Eye (tissue), 1 donor: ENCODE measurements at regions not wholly inside any gene's neighbourhood (a gene's known extent, or its start where the extent isn't known, plus 50 kb on each side); places are given as distances from the start of the nearest gene placed in this dataset.
"Not testable (repeated sequence)": the region's sequence is repeated elsewhere in the genome, so short reads cannot be mapped to it uniquely, and the experiment has no call there.

Source experiments
- DNase-seq: peaks from one replicate; pipeline ENCODE4 v3.0.0-alpha.2; 2015

- no peak for DNase-seq
Observed at GRCh38 chr5:162811071-162811470, 626.3 kb upstream of the CCNG1 start.

- no peak for DNase-seq
Observed at GRCh38 chr5:162816816-162817215, 620.6 kb upstream of the CCNG1 start.

- no peak for DNase-seq
Observed at GRCh38 chr5:162817364-162817763, 620.0 kb upstream of the CCNG1 start.

- not testable (repeated sequence) for DNase-seq
Observed at GRCh38 chr5:162821664-162822063, 615.7 kb upstream of the CCNG1 start.

- DNase-seq, result no peak
Observed at GRCh38 chr5:162824360-162824759, 613.0 kb upstream of the CCNG1 start.

GRCh38 chr5:162837155-162837554 lies 600.2 kb upstream of the CCNG1 start:
- DNase-seq, result no peak

- no peak for DNase-seq
Observed at GRCh38 chr5:162842727-162843126, 594.7 kb upstream of the CCNG1 start.

- DNase-seq, result peak; percentile 23
Observed at GRCh38 chr5:162852134-162852533, 585.3 kb upstream of the CCNG1 start.

- no peak for DNase-seq
Observed at GRCh38 chr5:162858770-162859169, 578.6 kb upstream of the CCNG1 start.

- DNase-seq, result no peak
Observed at GRCh38 chr5:162870966-162871365, 566.4 kb upstream of the CCNG1 start.

GRCh38 chr5:162882629-162883028 lies 554.8 kb upstream of the CCNG1 start:
- DNase-seq, result no peak

GRCh38 chr5:162886717-162887116 lies 550.7 kb upstream of the CCNG1 start:
- DNase-seq, result no peak

GRCh38 chr5:162888268-162888667 lies 549.1 kb upstream of the CCNG1 start:
- DNase-seq, result peak; percentile 28

GRCh38 chr5:162911873-162912272 lies 525.5 kb upstream of the CCNG1 start:
- DNase-seq, result no peak

- no peak for DNase-seq
Observed at GRCh38 chr5:162916368-162916767, 521.0 kb upstream of the CCNG1 start.

- no peak for DNase-seq
Observed at GRCh38 chr5:162929104-162929503, 508.3 kb upstream of the CCNG1 start.

GRCh38 chr5:162931501-162931900 lies 505.9 kb upstream of the CCNG1 start:
- DNase-seq, result no peak

GRCh38 chr5:162939991-162940390 lies 497.4 kb upstream of the CCNG1 start:
- no peak for DNase-seq

- no peak for DNase-seq
Observed at GRCh38 chr5:162948677-162949076, 488.7 kb upstream of the CCNG1 start.

- no peak for DNase-seq
Observed at GRCh38 chr5:162956570-162956969, 480.8 kb upstream of the CCNG1 start.

GRCh38 chr5:162964144-162964543 lies 473.3 kb upstream of the CCNG1 start:
- DNase-seq, result not testable (repeated sequence)

- no peak for DNase-seq
Observed at GRCh38 chr5:162990063-162990462, 447.3 kb upstream of the CCNG1 start.

GRCh38 chr5:162990856-162991497 lies 446.4 kb upstream of the CCNG1 start:
- no peak for DNase-seq

GRCh38 chr5:162995568-162995967 lies 441.8 kb upstream of the CCNG1 start:
- DNase-seq, result no peak

- DNase-seq, result no peak
Observed at GRCh38 chr5:162996053-162996452, 441.3 kb upstream of the CCNG1 start.
